H9 (cell line): ENCODE measurements at regions not wholly inside any gene's neighbourhood (a gene's known extent, or its start where the extent isn't known, plus 50 kb on each side); places are given as distances from the start of the nearest gene placed in this dataset.

Source experiments
- DNase-seq: peaks from one replicate; pipeline ENCODE4 v3.0.0-alpha.2; 2017
- H2AFZ ChIP-seq: one replicate; pipeline ENCODE4 v1.6.1; 2013; ENCODE audit warnings: mild to moderate bottlenecking, low read length, control low read depth, moderate library complexity
- H2AK5ac ChIP-seq: 2 replicates; pipeline ENCODE4 v1.6.1; 2013; ENCODE audit warnings: low read length, control low read depth, mixed read lengths; ENCODE audit not compliant: insufficient read length
- H2BK120ac ChIP-seq: one replicate; pipeline ENCODE4 v1.6.1; 2013; ENCODE audit warnings: low read depth, mild to moderate bottlenecking, low read length, control low read depth, inconsistent platforms; ENCODE audit not compliant: poor library complexity, severe bottlenecking
- H2BK12ac ChIP-seq: 2 replicates; pipeline ENCODE4 v1.6.1; 2013; ENCODE audit warnings: low read length, control low read depth, mixed read lengths, low read depth; ENCODE audit not compliant: insufficient read length
- H2BK15ac ChIP-seq: 2 replicates; pipeline ENCODE4 v1.6.1; 2013; ENCODE audit warnings: low read depth, low read length, control low read depth
- H2BK20ac ChIP-seq: one replicate; pipeline ENCODE4 v1.6.1; 2013; ENCODE audit warnings: low read depth, mild to moderate bottlenecking, low read length, control low read depth, inconsistent platforms; ENCODE audit not compliant: poor library complexity, severe bottlenecking
- H2BK5ac ChIP-seq: 2 replicates; pipeline ENCODE4 v1.6.1; 2013; ENCODE audit warnings: low read length, control low read depth, mixed read lengths; ENCODE audit not compliant: insufficient read length
- H3K14ac ChIP-seq: 2 replicates; pipeline ENCODE4 v1.6.1; 2013; ENCODE audit warnings: low read length, control low read depth; ENCODE audit not compliant: insufficient read depth
- H3K18ac ChIP-seq: 2 replicates; pipeline ENCODE4 v1.6.1; 2013; ENCODE audit warnings: low read depth, mild to moderate bottlenecking, mixed read lengths, low read length, control low read depth; ENCODE audit not compliant: insufficient read length
- H3K23ac ChIP-seq: 2 replicates; pipeline ENCODE4 v1.6.1; 2013; ENCODE audit warnings: low read length, control low read depth, mixed read lengths, low read depth; ENCODE audit not compliant: insufficient read length
- H3K23me2 ChIP-seq: 2 replicates; pipeline ENCODE4 v1.6.1; 2013; ENCODE audit warnings: low read depth, mild to moderate bottlenecking, mixed read lengths, low read length, control low read depth; ENCODE audit not compliant: insufficient read length, poor library complexity, severe bottlenecking
- H3K27ac ChIP-seq: 2 replicates; pipeline ENCODE4 v1.5.1; 2013; ENCODE audit warnings: low read length, control low read depth, mixed read lengths, low read depth; ENCODE audit not compliant: insufficient read length
- H3K27me3 ChIP-seq: 2 replicates; pipeline ENCODE4 v1.6.1; 2013; ENCODE audit warnings: low read length, control low read depth, inconsistent platforms; ENCODE audit not compliant: insufficient read depth
- H3K4ac ChIP-seq: 2 replicates; pipeline ENCODE4 v1.6.1; 2013; ENCODE audit warnings: low read depth, mild to moderate bottlenecking, control low read depth, inconsistent platforms, low read length, moderate library complexity
- H3K4me1 ChIP-seq: 2 replicates; pipeline ENCODE4 v1.6.1; 2013; ENCODE audit warnings: low read length, control low read depth, inconsistent platforms; ENCODE audit not compliant: insufficient read depth
- H3K4me2 ChIP-seq: 2 replicates; pipeline ENCODE4 v1.6.1; 2013; ENCODE audit warnings: low read length, control low read depth, mixed read lengths; ENCODE audit not compliant: insufficient read length, insufficient read depth
- H3K56ac ChIP-seq: 2 replicates; pipeline ENCODE4 v1.6.1; 2013; ENCODE audit warnings: low read depth, mild to moderate bottlenecking, mixed read lengths, low read length, control low read depth; ENCODE audit not compliant: insufficient read length
- H3K79me1 ChIP-seq: 2 replicates; pipeline ENCODE4 v1.6.1; 2013; ENCODE audit warnings: low read depth, mild to moderate bottlenecking, moderate library complexity, low read length, control low read depth, inconsistent platforms; ENCODE audit not compliant: insufficient read depth, poor library complexity, severe bottlenecking
- H3K79me2 ChIP-seq: 2 replicates; pipeline ENCODE4 v1.6.1; 2013; ENCODE audit warnings: low read length, control low read depth, inconsistent platforms; ENCODE audit not compliant: insufficient read depth
- H3K9ac ChIP-seq: 2 replicates; pipeline ENCODE4 v1.6.1; 2013; ENCODE audit warnings: low read length, control low read depth, mixed read lengths; ENCODE audit not compliant: insufficient read length; ENCODE audit errors: extremely low read depth
- H3K9me3 ChIP-seq: one replicate; pipeline ENCODE4 v1.6.1; 2013; ENCODE audit warnings: low read depth, low read length, inconsistent platforms; ENCODE audit not compliant: control insufficient read depth
- H3T11ph ChIP-seq: one replicate; pipeline ENCODE4 v1.6.1; 2013; ENCODE audit warnings: mild to moderate bottlenecking, low read length, control low read depth, inconsistent platforms
- H4K20me1 ChIP-seq: one replicate; pipeline ENCODE4 v1.6.1; 2013; ENCODE audit not compliant: control insufficient read depth, insufficient read length, insufficient read depth
- H4K5ac ChIP-seq: 2 replicates; pipeline ENCODE4 v1.6.1; 2013; ENCODE audit warnings: low read depth, mild to moderate bottlenecking, mixed read lengths, low read length, control low read depth; ENCODE audit not compliant: insufficient read length
- H4K8ac ChIP-seq: replicated peaks from 2 replicates; pipeline ENCODE4 v1.6.1; 2013; ENCODE audit warnings: low read length, control low read depth, mixed read lengths, low read depth; ENCODE audit not compliant: insufficient read length
- H4K91ac ChIP-seq: 2 replicates; pipeline ENCODE4 v1.6.1; 2013; ENCODE audit warnings: low read depth, mild to moderate bottlenecking, moderate library complexity, mixed read lengths, low read length, control low read depth; ENCODE audit not compliant: insufficient read length
- H3K27ac Mint-ChIP-seq, 3 experiments: 2 replicates in 2 of 3; 3 replicates in 1 of 3; pipeline ENCODE4 v1.8.0; 2020 to 2021; ENCODE audit warnings: mixed read lengths in 3 of 3, mild to moderate bottlenecking in 1 of 3, moderate library complexity in 1 of 3
- H3K27me3 Mint-ChIP-seq: 2 replicates; pipeline ENCODE4 v1.8.0; 2021; ENCODE audit warnings: low read depth, mild to moderate bottlenecking, moderate library complexity, mixed read lengths
- H3K36me3 Mint-ChIP-seq, 3 experiments: 2 replicates in 2 of 3; 3 replicates in 1 of 3; pipeline ENCODE4 v1.8.0; 2020 to 2021; ENCODE audit warnings: low read depth in 3 of 3, mixed read lengths in 3 of 3; ENCODE audit not compliant: insufficient read depth in 1 of 3
- H3K4me1 Mint-ChIP-seq, 2 experiments: 2 replicates each; pipeline ENCODE4 v1.8.0; 2020; ENCODE audit warnings: mixed read lengths in 2 of 2
- H3K4me3 Mint-ChIP-seq, 2 experiments: 2 replicates in 1 of 2; 3 replicates in 1 of 2; pipeline ENCODE4 v1.8.0; 2020 to 2021; ENCODE audit warnings: mild to moderate bottlenecking in 2 of 2, mixed read lengths in 2 of 2, moderate library complexity in 1 of 2
- H3K9me3 Mint-ChIP-seq, 2 experiments: 2 replicates in 1 of 2; 3 replicates in 1 of 2; pipeline ENCODE4 v1.8.0; 2020; ENCODE audit warnings: mild to moderate bottlenecking in 2 of 2, mixed read lengths in 2 of 2, moderate library complexity in 1 of 2
- WGBS: extraction: QIAGEN DNeasy Blood & Tissue Kit; methylation state at CpG from one replicate; pipeline ENCODE4 v1.1.7; 2013; ENCODE audit warnings: missing lambda C conversion rate, low lambda C conversion rate, mixed read lengths; ENCODE audit not compliant: insufficient read length; ENCODE audit errors: extremely low coverage; 5-methylcytosine and 5-hydroxymethylcytosine counted together
- TF ChIP-seq, protein P1 (sequence below): fragments of 200-600 bp; sonication (generic); conservative IDR thresholded peaks from 3 replicates; pipeline ENCODE4 v1.8.0; 2021; ENCODE audit warnings: antibody characterized with exemption, mild to moderate bottlenecking

DNA sequence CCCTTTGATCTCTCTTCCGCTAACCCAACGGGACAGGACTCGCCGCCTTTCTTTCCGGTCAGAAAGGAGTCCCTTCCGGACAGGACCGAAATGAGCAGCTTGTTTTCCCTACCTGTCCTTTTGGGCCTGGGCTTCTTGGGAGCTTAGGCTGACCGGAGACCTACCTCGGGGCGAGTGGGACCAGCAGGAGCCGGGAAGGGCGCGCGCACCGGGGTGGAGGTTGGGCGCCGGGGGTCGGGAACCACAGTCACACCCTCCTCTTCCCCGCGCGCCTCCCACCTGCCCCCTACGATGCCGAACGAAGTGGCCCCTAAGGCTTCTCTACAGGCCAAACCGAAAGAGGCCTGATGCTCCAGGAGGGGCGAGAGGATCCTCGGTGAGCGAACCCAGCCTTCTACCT lies 95.2 kb downstream of the PRKAB2 start:
- peaks cover 22% of the 10 kb centered on the region for H3K23me2 ChIP-seq
- H3K9me3 ChIP-seq, result no peaks in the 10 kb centered on the region
- Mint-ChIP-seq H3K36me3 (peaks cover 0 to 2% (median 0%) of the 10 kb centered on the region in 3 experiments; a peak in 1 of 7 replicates), H3K9me3 (peaks cover 0 to 6% of the 10 kb centered on the region in 2 experiments; a peak in 1 of 5 replicates), H3K4me1 (peaks cover 22 to 34% of the 10 kb centered on the region in 2 experiments), H3K4me3 (no peak overlapping the region), H3K27me3 (peaks cover 99% of the 10 kb centered on the region), H3K27ac (no peak overlapping the region)
- no peak overlapping the region for H3K4ac ChIP-seq
- H2BK12ac ChIP-seq, result no peak overlapping the region
- no peak overlapping the region for H3K18ac ChIP-seq
- no peaks in the 10 kb centered on the region for H3K79me2 ChIP-seq
- H4K5ac ChIP-seq, result no peak overlapping the region
- H3T11ph ChIP-seq, result no peak overlapping the region
- H2BK5ac ChIP-seq, result no peak overlapping the region
- no peak overlapping the region for H3K4me2 ChIP-seq
- H3K9ac ChIP-seq, result no peak overlapping the region
- no peak overlapping the region for H4K8ac ChIP-seq
- DNase-seq, result no peak
- H3K23ac ChIP-seq, result no peak overlapping the region
- H3K14ac ChIP-seq, result no peak overlapping the region
- no CpG with 5 or more reads among the region's 28 CpGs for WGBS
- TF ChIP-seq, protein P1, sequence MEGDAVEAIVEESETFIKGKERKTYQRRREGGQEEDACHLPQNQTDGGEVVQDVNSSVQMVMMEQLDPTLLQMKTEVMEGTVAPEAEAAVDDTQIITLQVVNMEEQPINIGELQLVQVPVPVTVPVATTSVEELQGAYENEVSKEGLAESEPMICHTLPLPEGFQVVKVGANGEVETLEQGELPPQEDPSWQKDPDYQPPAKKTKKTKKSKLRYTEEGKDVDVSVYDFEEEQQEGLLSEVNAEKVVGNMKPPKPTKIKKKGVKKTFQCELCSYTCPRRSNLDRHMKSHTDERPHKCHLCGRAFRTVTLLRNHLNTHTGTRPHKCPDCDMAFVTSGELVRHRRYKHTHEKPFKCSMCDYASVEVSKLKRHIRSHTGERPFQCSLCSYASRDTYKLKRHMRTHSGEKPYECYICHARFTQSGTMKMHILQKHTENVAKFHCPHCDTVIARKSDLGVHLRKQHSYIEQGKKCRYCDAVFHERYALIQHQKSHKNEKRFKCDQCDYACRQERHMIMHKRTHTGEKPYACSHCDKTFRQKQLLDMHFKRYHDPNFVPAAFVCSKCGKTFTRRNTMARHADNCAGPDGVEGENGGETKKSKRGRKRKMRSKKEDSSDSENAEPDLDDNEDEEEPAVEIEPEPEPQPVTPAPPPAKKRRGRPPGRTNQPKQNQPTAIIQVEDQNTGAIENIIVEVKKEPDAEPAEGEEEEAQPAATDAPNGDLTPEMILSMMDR, result no peak
- peaks cover 70% of the 10 kb centered on the region for H3K27me3 ChIP-seq
- no peak overlapping the region for H2BK15ac ChIP-seq
- H3K27ac ChIP-seq, result no peak overlapping the region
- H4K20me1 ChIP-seq, result peaks cover 4% of the 10 kb centered on the region
- H3K79me1 ChIP-seq, result no peaks in the 10 kb centered on the region
- no peak overlapping the region for H2AFZ ChIP-seq
- no peak overlapping the region for H4K91ac ChIP-seq
- no peak overlapping the region for H3K56ac ChIP-seq
- H2BK20ac ChIP-seq, result no peak overlapping the region
- no peak overlapping the region for H2BK120ac ChIP-seq
- H3K4me1 ChIP-seq, result no peaks in the 10 kb centered on the region
- H2AK5ac ChIP-seq, result no peak overlapping the region
